ENCODE measurements at regions not wholly inside any gene's neighbourhood (a gene's known extent, or its start where the extent isn't known, plus 50 kb on each side); places are given as distances from the start of the nearest gene placed in this dataset.
"Not testable (repeated sequence)": the region's sequence is repeated elsewhere in the genome, so short reads cannot be mapped to it uniquely, and the experiment has no call there.

- Mint-ChIP-seq H3K4me1 (ENCODE audit: unreplicated experiment) (peaks cover 12% of the 10 kb centered on the region), H3K27ac (no peak overlapping the region), H3K4me3 (no peak overlapping the region), H3K27me3 (no peaks in the 10 kb centered on the region), H3K36me3 (no peaks in the 10 kb centered on the region), H3K9me3 (no peaks in the 10 kb centered on the region)
- no peak for TF ChIP-seq CTCF (conservative IDR thresholded peaks at IDR 0.05)
- no peak for DNase-seq (ENCODE audit: extremely low spot score, unreplicated experiment)
These were observed 167.1 kb upstream of the DAB1 start for GRCh38 chr1:57590978-57591377.

- no peak for DNase-seq (ENCODE audit: extremely low spot score, unreplicated experiment)
- Mint-ChIP-seq H3K36me3 (no peaks in the 10 kb centered on the region), H3K27ac (no peak overlapping the region), H3K4me1 (ENCODE audit: unreplicated experiment) (peaks cover 4% of the 10 kb centered on the region), H3K27me3 (no peaks in the 10 kb centered on the region), H3K9me3 (no peaks in the 10 kb centered on the region), H3K4me3 (no peak overlapping the region)
- no peak for TF ChIP-seq CTCF (conservative IDR thresholded peaks at IDR 0.05)
These were observed 163.0 kb upstream of the DAB1 start for GRCh38 chr1:57586842-57587241.

- TF ChIP-seq CTCF (conservative IDR thresholded peaks at IDR 0.05), result no peak
- Mint-ChIP-seq H3K27ac (no peak overlapping the region), H3K9me3 (no peaks in the 10 kb centered on the region), H3K4me1 (ENCODE audit: unreplicated experiment) (peaks cover 5% of the 10 kb centered on the region), H3K4me3 (no peak overlapping the region), H3K27me3 (no peaks in the 10 kb centered on the region), H3K36me3 (no peaks in the 10 kb centered on the region)
- no peak for DNase-seq (ENCODE audit: extremely low spot score, unreplicated experiment)
These were observed 154.8 kb upstream of the DAB1 start for GRCh38 chr1:57578680-57579079.

GRCh38 chr1:57578099-57578498 is 154.2 kb upstream of the DAB1 start:
- Mint-ChIP-seq H3K4me1 (ENCODE audit: unreplicated experiment) (peaks cover 5% of the 10 kb centered on the region), H3K27ac (no peak overlapping the region), H3K9me3 (no peaks in the 10 kb centered on the region), H3K27me3 (no peaks in the 10 kb centered on the region), H3K36me3 (no peaks in the 10 kb centered on the region), H3K4me3 (no peak overlapping the region)
- TF ChIP-seq CTCF (conservative IDR thresholded peaks at IDR 0.05), result no peak
- no peak for DNase-seq (ENCODE audit: extremely low spot score, unreplicated experiment)

GRCh38 chr1:57576756-57577155 is 152.9 kb upstream of the DAB1 start:
- TF ChIP-seq CTCF (conservative IDR thresholded peaks at IDR 0.05), result no peak
- H3K4me3 Mint-ChIP-seq, result no peak overlapping the region
- H3K36me3 Mint-ChIP-seq, result no peaks in the 10 kb centered on the region
- no peaks in the 10 kb centered on the region for H3K27me3 Mint-ChIP-seq
- no peak for DNase-seq (ENCODE audit: extremely low spot score, unreplicated experiment)
- H3K9me3 Mint-ChIP-seq, result no peaks in the 10 kb centered on the region
- H3K27ac Mint-ChIP-seq, result no peak overlapping the region
- peaks cover 7% of the 10 kb centered on the region for H3K4me1 Mint-ChIP-seq (ENCODE audit: unreplicated experiment)

- Mint-ChIP-seq H3K9me3 (peaks cover 4% of the 10 kb centered on the region), H3K4me1 (ENCODE audit: unreplicated experiment) (peaks cover 12% of the 10 kb centered on the region), H3K4me3 (no peak overlapping the region), H3K36me3 (no peaks in the 10 kb centered on the region), H3K27me3 (no peaks in the 10 kb centered on the region), H3K27ac (no peak overlapping the region)
- TF ChIP-seq CTCF (conservative IDR thresholded peaks at IDR 0.05), result no peak
- no peak for DNase-seq (ENCODE audit: extremely low spot score, unreplicated experiment)
These were observed 148.2 kb upstream of the DAB1 start for GRCh38 chr1:57572016-57572415.

- H3K4me3 Mint-ChIP-seq, result not testable (repeated sequence)
These were observed 134.2 kb upstream of the DAB1 start for GRCh38 chr1:57558066-57558465.

More at GRCh38 chr1:57558066-57558465, 134.2 kb upstream of the DAB1 start:
- DNase-seq (ENCODE audit: extremely low spot score, unreplicated experiment); H3K27ac Mint-ChIP-seq; H3K27me3 Mint-ChIP-seq; H3K36me3 Mint-ChIP-seq; H3K4me1 Mint-ChIP-seq (ENCODE audit: unreplicated experiment); H3K9me3 Mint-ChIP-seq: not testable (repeated sequence)
